H9 (cell line): ENCODE measurements at regions not wholly inside any gene's neighbourhood (a gene's known extent, or its start where the extent isn't known, plus 50 kb on each side); places are given as distances from the start of the nearest gene placed in this dataset.

ENCODE experiments used
- DNase-seq: peaks from one replicate; pipeline ENCODE4 v3.0.0-alpha.2; 2017
- H2AFZ ChIP-seq: one replicate; pipeline ENCODE4 v1.6.1; 2013; ENCODE audit warnings: mild to moderate bottlenecking, low read length, control low read depth, moderate library complexity
- H2AK5ac ChIP-seq: 2 replicates; pipeline ENCODE4 v1.6.1; 2013; ENCODE audit warnings: low read length, control low read depth, mixed read lengths; ENCODE audit not compliant: insufficient read length
- H2BK120ac ChIP-seq: one replicate; pipeline ENCODE4 v1.6.1; 2013; ENCODE audit warnings: low read depth, mild to moderate bottlenecking, low read length, control low read depth, inconsistent platforms; ENCODE audit not compliant: poor library complexity, severe bottlenecking
- H2BK12ac ChIP-seq: 2 replicates; pipeline ENCODE4 v1.6.1; 2013; ENCODE audit warnings: low read length, control low read depth, mixed read lengths, low read depth; ENCODE audit not compliant: insufficient read length
- H2BK15ac ChIP-seq: 2 replicates; pipeline ENCODE4 v1.6.1; 2013; ENCODE audit warnings: low read depth, low read length, control low read depth
- H2BK20ac ChIP-seq: one replicate; pipeline ENCODE4 v1.6.1; 2013; ENCODE audit warnings: low read depth, mild to moderate bottlenecking, low read length, control low read depth, inconsistent platforms; ENCODE audit not compliant: poor library complexity, severe bottlenecking
- H2BK5ac ChIP-seq: 2 replicates; pipeline ENCODE4 v1.6.1; 2013; ENCODE audit warnings: low read length, control low read depth, mixed read lengths; ENCODE audit not compliant: insufficient read length
- H3K14ac ChIP-seq: 2 replicates; pipeline ENCODE4 v1.6.1; 2013; ENCODE audit warnings: low read length, control low read depth; ENCODE audit not compliant: insufficient read depth
- H3K18ac ChIP-seq: 2 replicates; pipeline ENCODE4 v1.6.1; 2013; ENCODE audit warnings: low read depth, mild to moderate bottlenecking, mixed read lengths, low read length, control low read depth; ENCODE audit not compliant: insufficient read length
- H3K23ac ChIP-seq: 2 replicates; pipeline ENCODE4 v1.6.1; 2013; ENCODE audit warnings: low read length, control low read depth, mixed read lengths, low read depth; ENCODE audit not compliant: insufficient read length
- H3K23me2 ChIP-seq: 2 replicates; pipeline ENCODE4 v1.6.1; 2013; ENCODE audit warnings: low read depth, mild to moderate bottlenecking, mixed read lengths, low read length, control low read depth; ENCODE audit not compliant: insufficient read length, poor library complexity, severe bottlenecking
- H3K27ac ChIP-seq: 2 replicates; pipeline ENCODE4 v1.5.1; 2013; ENCODE audit warnings: low read length, control low read depth, mixed read lengths, low read depth; ENCODE audit not compliant: insufficient read length
- H3K27me3 ChIP-seq: 2 replicates; pipeline ENCODE4 v1.6.1; 2013; ENCODE audit warnings: low read length, control low read depth, inconsistent platforms; ENCODE audit not compliant: insufficient read depth
- H3K4ac ChIP-seq: 2 replicates; pipeline ENCODE4 v1.6.1; 2013; ENCODE audit warnings: low read depth, mild to moderate bottlenecking, control low read depth, inconsistent platforms, low read length, moderate library complexity
- H3K4me1 ChIP-seq: 2 replicates; pipeline ENCODE4 v1.6.1; 2013; ENCODE audit warnings: low read length, control low read depth, inconsistent platforms; ENCODE audit not compliant: insufficient read depth
- H3K4me2 ChIP-seq: 2 replicates; pipeline ENCODE4 v1.6.1; 2013; ENCODE audit warnings: low read length, control low read depth, mixed read lengths; ENCODE audit not compliant: insufficient read length, insufficient read depth
- H3K56ac ChIP-seq: 2 replicates; pipeline ENCODE4 v1.6.1; 2013; ENCODE audit warnings: low read depth, mild to moderate bottlenecking, mixed read lengths, low read length, control low read depth; ENCODE audit not compliant: insufficient read length
- H3K79me1 ChIP-seq: 2 replicates; pipeline ENCODE4 v1.6.1; 2013; ENCODE audit warnings: low read depth, mild to moderate bottlenecking, moderate library complexity, low read length, control low read depth, inconsistent platforms; ENCODE audit not compliant: insufficient read depth, poor library complexity, severe bottlenecking
- H3K79me2 ChIP-seq: 2 replicates; pipeline ENCODE4 v1.6.1; 2013; ENCODE audit warnings: low read length, control low read depth, inconsistent platforms; ENCODE audit not compliant: insufficient read depth
- H3K9ac ChIP-seq: 2 replicates; pipeline ENCODE4 v1.6.1; 2013; ENCODE audit warnings: low read length, control low read depth, mixed read lengths; ENCODE audit not compliant: insufficient read length; ENCODE audit errors: extremely low read depth
- H3K9me3 ChIP-seq: one replicate; pipeline ENCODE4 v1.6.1; 2013; ENCODE audit warnings: low read depth, low read length, inconsistent platforms; ENCODE audit not compliant: control insufficient read depth
- H3T11ph ChIP-seq: one replicate; pipeline ENCODE4 v1.6.1; 2013; ENCODE audit warnings: mild to moderate bottlenecking, low read length, control low read depth, inconsistent platforms
- H4K20me1 ChIP-seq: one replicate; pipeline ENCODE4 v1.6.1; 2013; ENCODE audit not compliant: control insufficient read depth, insufficient read length, insufficient read depth
- H4K5ac ChIP-seq: 2 replicates; pipeline ENCODE4 v1.6.1; 2013; ENCODE audit warnings: low read depth, mild to moderate bottlenecking, mixed read lengths, low read length, control low read depth; ENCODE audit not compliant: insufficient read length
- H4K8ac ChIP-seq: replicated peaks from 2 replicates; pipeline ENCODE4 v1.6.1; 2013; ENCODE audit warnings: low read length, control low read depth, mixed read lengths, low read depth; ENCODE audit not compliant: insufficient read length
- H4K91ac ChIP-seq: 2 replicates; pipeline ENCODE4 v1.6.1; 2013; ENCODE audit warnings: low read depth, mild to moderate bottlenecking, moderate library complexity, mixed read lengths, low read length, control low read depth; ENCODE audit not compliant: insufficient read length
- H3K27ac Mint-ChIP-seq, 3 experiments: 2 replicates in 2 of 3; 3 replicates in 1 of 3; pipeline ENCODE4 v1.8.0; 2020 to 2021; ENCODE audit warnings: mixed read lengths in 3 of 3, mild to moderate bottlenecking in 1 of 3, moderate library complexity in 1 of 3
- H3K27me3 Mint-ChIP-seq: 2 replicates; pipeline ENCODE4 v1.8.0; 2021; ENCODE audit warnings: low read depth, mild to moderate bottlenecking, moderate library complexity, mixed read lengths
- H3K36me3 Mint-ChIP-seq, 3 experiments: 2 replicates in 2 of 3; 3 replicates in 1 of 3; pipeline ENCODE4 v1.8.0; 2020 to 2021; ENCODE audit warnings: low read depth in 3 of 3, mixed read lengths in 3 of 3; ENCODE audit not compliant: insufficient read depth in 1 of 3
- H3K4me1 Mint-ChIP-seq, 2 experiments: 2 replicates each; pipeline ENCODE4 v1.8.0; 2020; ENCODE audit warnings: mixed read lengths in 2 of 2
- H3K4me3 Mint-ChIP-seq, 2 experiments: 2 replicates in 1 of 2; 3 replicates in 1 of 2; pipeline ENCODE4 v1.8.0; 2020 to 2021; ENCODE audit warnings: mild to moderate bottlenecking in 2 of 2, mixed read lengths in 2 of 2, moderate library complexity in 1 of 2
- H3K9me3 Mint-ChIP-seq, 2 experiments: 2 replicates in 1 of 2; 3 replicates in 1 of 2; pipeline ENCODE4 v1.8.0; 2020; ENCODE audit warnings: mild to moderate bottlenecking in 2 of 2, mixed read lengths in 2 of 2, moderate library complexity in 1 of 2
- WGBS: extraction: QIAGEN DNeasy Blood & Tissue Kit; methylation state at CpG from one replicate; pipeline ENCODE4 v1.1.7; 2013; ENCODE audit warnings: missing lambda C conversion rate, low lambda C conversion rate, mixed read lengths; ENCODE audit not compliant: insufficient read length; ENCODE audit errors: extremely low coverage; 5-methylcytosine and 5-hydroxymethylcytosine counted together
- TF ChIP-seq, protein P1 (sequence below): fragments of 200-600 bp; sonication (generic); conservative IDR thresholded peaks from 3 replicates; pipeline ENCODE4 v1.8.0; 2021; ENCODE audit warnings: antibody characterized with exemption, mild to moderate bottlenecking

DNA sequence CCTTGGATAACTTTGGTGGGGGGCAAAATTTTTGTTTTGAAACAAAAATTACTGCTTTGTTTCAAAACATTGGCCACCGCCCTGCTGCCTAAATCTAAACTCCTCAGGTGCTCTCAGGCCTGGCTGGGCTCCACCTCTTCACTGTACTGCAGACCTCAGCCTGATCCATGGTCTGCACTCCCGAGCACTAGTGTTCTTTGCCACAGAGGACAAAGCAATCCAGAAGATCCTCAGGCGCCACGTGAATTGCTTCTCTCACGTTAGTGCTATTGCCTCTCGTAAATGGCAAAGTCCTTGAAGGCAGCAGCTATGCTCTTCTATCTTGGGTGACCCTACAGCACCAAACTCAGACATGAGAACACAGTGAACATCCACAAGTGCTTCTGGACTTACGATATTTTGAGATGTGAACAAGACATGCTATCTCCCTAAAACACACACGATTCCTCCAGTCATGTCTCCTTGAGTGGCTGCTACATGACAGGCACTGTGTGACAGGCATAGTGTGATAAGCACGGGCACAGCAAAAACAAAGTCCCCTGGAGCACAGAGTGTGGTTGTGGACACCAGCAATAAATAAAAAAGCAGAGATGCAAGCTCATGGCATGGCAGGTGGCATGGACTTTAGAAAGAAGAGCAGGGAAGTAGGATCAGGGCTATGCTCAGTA lies 582.1 kb upstream of the DPP6 start:
- Histone ChIP-seq H2BK15ac (0 out of 2 replicates have a peak overlapping the region, but pooled peaks have one; percentile 80), H4K20me1 (no peaks in the 10 kb centered on the region), H4K8ac (no peak overlapping the region), H2AK5ac (no peak overlapping the region), H3T11ph (no peak overlapping the region), H3K4me2 (no peak overlapping the region), H3K27ac (no peak overlapping the region), H3K56ac (no peak overlapping the region), H3K27me3 (no peaks in the 10 kb centered on the region), H3K18ac (no peak overlapping the region), H4K91ac (no peak overlapping the region), H3K79me2 (no peaks in the 10 kb centered on the region), H2AFZ (no peak overlapping the region), H3K79me1 (no peaks in the 10 kb centered on the region), H3K4me1 (no peaks in the 10 kb centered on the region), H4K5ac (no peak overlapping the region), H3K4ac (no peak overlapping the region), H2BK120ac (no peak overlapping the region), H3K14ac (no peak overlapping the region), H3K9ac (no peak overlapping the region), H2BK20ac (no peak overlapping the region), H2BK5ac (no peak overlapping the region), H2BK12ac (no peak overlapping the region), H3K23ac (no peak overlapping the region), H3K23me2 (no peaks in the 10 kb centered on the region), H3K9me3 (peaks cover 22% of the 10 kb centered on the region)
- no CpG with 5 or more reads among the region's 9 CpGs for WGBS
- H3K4me1 Mint-ChIP-seq, result no peaks in the 10 kb centered on the region
- peaks cover 9 to 46% (median 15%) of the 10 kb centered on the region in 3 experiments; a peak in 6 of 7 replicates for H3K36me3 Mint-ChIP-seq
- H3K27ac Mint-ChIP-seq, result no peak overlapping the region
- H3K4me3 Mint-ChIP-seq, result no peak overlapping the region
- peaks cover 90 to 96% of the 10 kb centered on the region in 2 experiments for H3K9me3 Mint-ChIP-seq
- peaks cover 9% of the 10 kb centered on the region for H3K27me3 Mint-ChIP-seq
- TF ChIP-seq, protein P1, sequence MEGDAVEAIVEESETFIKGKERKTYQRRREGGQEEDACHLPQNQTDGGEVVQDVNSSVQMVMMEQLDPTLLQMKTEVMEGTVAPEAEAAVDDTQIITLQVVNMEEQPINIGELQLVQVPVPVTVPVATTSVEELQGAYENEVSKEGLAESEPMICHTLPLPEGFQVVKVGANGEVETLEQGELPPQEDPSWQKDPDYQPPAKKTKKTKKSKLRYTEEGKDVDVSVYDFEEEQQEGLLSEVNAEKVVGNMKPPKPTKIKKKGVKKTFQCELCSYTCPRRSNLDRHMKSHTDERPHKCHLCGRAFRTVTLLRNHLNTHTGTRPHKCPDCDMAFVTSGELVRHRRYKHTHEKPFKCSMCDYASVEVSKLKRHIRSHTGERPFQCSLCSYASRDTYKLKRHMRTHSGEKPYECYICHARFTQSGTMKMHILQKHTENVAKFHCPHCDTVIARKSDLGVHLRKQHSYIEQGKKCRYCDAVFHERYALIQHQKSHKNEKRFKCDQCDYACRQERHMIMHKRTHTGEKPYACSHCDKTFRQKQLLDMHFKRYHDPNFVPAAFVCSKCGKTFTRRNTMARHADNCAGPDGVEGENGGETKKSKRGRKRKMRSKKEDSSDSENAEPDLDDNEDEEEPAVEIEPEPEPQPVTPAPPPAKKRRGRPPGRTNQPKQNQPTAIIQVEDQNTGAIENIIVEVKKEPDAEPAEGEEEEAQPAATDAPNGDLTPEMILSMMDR, result no peak
- DNase-seq, result no peak
